ENCODE measurements at regions not wholly inside any gene's neighbourhood (a gene's known extent, or its start where the extent isn't known, plus 50 kb on each side); places are given as distances from the start of the nearest gene placed in this dataset.

GRCh38 chr3:81851176-81851575 is 89.7 kb upstream of the GBE1 start:
- no peaks in the 10 kb centered on the region for H3K9me3 ChIP-seq
- no peak overlapping the region for H3K27ac ChIP-seq
- ATAC-seq (ENCODE audit: insufficient number of reproducible peaks, low FRiP score, low read depth) (no peak), DNase-seq (ENCODE audit: low spot score) (no peak)
- no peak for TF ChIP-seq CTCF (IDR thresholded peaks at IDR 0.05)
- H3K27me3 ChIP-seq (replicated peaks; ENCODE audit: insufficient read depth): no peaks in the 10 kb centered on the region
- no peaks in the 10 kb centered on the region for H3K36me3 ChIP-seq
- no peaks in the 10 kb centered on the region for H3K4me1 ChIP-seq (ENCODE audit: control insufficient read depth in 1 of 2, low read depth in 2 of 2)
- H3K4me3 ChIP-seq: no peak overlapping the region

GRCh38 chr3:81846988-81847387 is 85.5 kb upstream of the GBE1 start:
- Histone ChIP-seq H3K4me3 (no peak overlapping the region), H3K27me3 (replicated peaks; ENCODE audit: insufficient read depth) (no peaks in the 10 kb centered on the region), H3K4me1 (ENCODE audit: control insufficient read depth in 1 of 2, low read depth in 2 of 2) (no peaks in the 10 kb centered on the region), H3K27ac (no peak overlapping the region), H3K36me3 (no peaks in the 10 kb centered on the region), H3K9me3 (no peaks in the 10 kb centered on the region)
- TF ChIP-seq CTCF (IDR thresholded peaks at IDR 0.05): no peak
- no peak for ATAC-seq (ENCODE audit: insufficient number of reproducible peaks, low FRiP score, low read depth)
- no peak for DNase-seq (ENCODE audit: low spot score)

GRCh38 chr3:81841540-81841939 is 80.1 kb upstream of the GBE1 start:
- H3K4me1 ChIP-seq (ENCODE audit: control insufficient read depth in 1 of 2, low read depth in 2 of 2): peaks cover 9 to 11% of the 10 kb centered on the region in 2 donors
- no peak overlapping the region for H3K4me3 ChIP-seq
- DNase-seq (ENCODE audit: low spot score): no peak
- H3K27me3 ChIP-seq (replicated peaks; ENCODE audit: insufficient read depth): no peaks in the 10 kb centered on the region
- TF ChIP-seq CTCF (IDR thresholded peaks at IDR 0.05): no peak
- no peak for ATAC-seq (ENCODE audit: insufficient number of reproducible peaks, low FRiP score, low read depth)
- no peaks in the 10 kb centered on the region for H3K9me3 ChIP-seq
- H3K27ac ChIP-seq: no peak overlapping the region
- H3K36me3 ChIP-seq: no peaks in the 10 kb centered on the region

- H3K4me3 ChIP-seq: no peak overlapping the region
- ATAC-seq (ENCODE audit: insufficient number of reproducible peaks, low FRiP score, low read depth): no peak
- no peaks in the 10 kb centered on the region for H3K27me3 ChIP-seq (replicated peaks; ENCODE audit: insufficient read depth)
- peaks cover 9 to 11% of the 10 kb centered on the region in 2 donors for H3K4me1 ChIP-seq (ENCODE audit: control insufficient read depth in 1 of 2, low read depth in 2 of 2)
- no peak for TF ChIP-seq CTCF (IDR thresholded peaks at IDR 0.05)
- no peaks in the 10 kb centered on the region for H3K36me3 ChIP-seq
- DNase-seq (ENCODE audit: low spot score): no peak
- H3K9me3 ChIP-seq: no peaks in the 10 kb centered on the region
- no peak overlapping the region for H3K27ac ChIP-seq
Measured at GRCh38 chr3:81839504-81840094, 78.2 kb upstream of the GBE1 start.

- Histone ChIP-seq H3K9me3 (no peaks in the 10 kb centered on the region), H3K4me3 (no peak overlapping the region), H3K27ac (no peak overlapping the region), H3K4me1 (ENCODE audit: control insufficient read depth in 1 of 2, low read depth in 2 of 2) (peaks cover 9 to 11% of the 10 kb centered on the region in 2 donors), H3K36me3 (no peaks in the 10 kb centered on the region), H3K27me3 (replicated peaks; ENCODE audit: insufficient read depth) (no peaks in the 10 kb centered on the region)
- no peak for DNase-seq (ENCODE audit: low spot score)
- TF ChIP-seq CTCF (IDR thresholded peaks at IDR 0.05): no peak
- no peak for ATAC-seq (ENCODE audit: insufficient number of reproducible peaks, low FRiP score, low read depth)
Measured at GRCh38 chr3:81838457-81838856, 77.0 kb upstream of the GBE1 start.

Data from thoracic aorta (tissue), 2 donors.